Bronchial epithelial cell (primary cell): ENCODE measurements at regions not wholly inside any gene's neighbourhood (a gene's known extent, or its start where the extent isn't known, plus 50 kb on each side); places are given as distances from the start of the nearest gene placed in this dataset.
A peak's percentile ranks its signal among the peaks of the same experiment; 100 is the strongest.

Source experiments
- DNase-seq: peaks from one replicate; pipeline ENCODE4 v3.0.0-alpha.2; 2010; ENCODE audit warnings: low read depth
- FAIRE-seq: peaks from 2 replicates; lab custom pipeline; 2011; peaks lifted over from hg19 to GRCh38; lab: Jason Lieb, UNC
- H3K27me3 ChIP-seq: 2 replicates; pipeline ENCODE4 v1.5.1; 2011; ENCODE audit warnings: low read length; ENCODE audit not compliant: control insufficient read depth, insufficient read depth
- H3K36me3 ChIP-seq: 2 replicates; pipeline ENCODE4 v1.5.1; 2011; ENCODE audit warnings: low read length; ENCODE audit not compliant: control insufficient read depth, insufficient read depth
- H3K4me3 ChIP-seq: 2 replicates; pipeline ENCODE4 v1.5.1; 2011; ENCODE audit warnings: mild to moderate bottlenecking, low read depth, low read length, control low read depth
- TF ChIP-seq, protein P1 (sequence below): IDR thresholded peaks from 2 replicates; pipeline ENCODE4 v1.5.1; 2011; ENCODE audit warnings: mild to moderate bottlenecking, moderate library complexity, low read length, control low read depth, inconsistent platforms; ENCODE audit not compliant: insufficient read depth, severe bottlenecking

DNA sequence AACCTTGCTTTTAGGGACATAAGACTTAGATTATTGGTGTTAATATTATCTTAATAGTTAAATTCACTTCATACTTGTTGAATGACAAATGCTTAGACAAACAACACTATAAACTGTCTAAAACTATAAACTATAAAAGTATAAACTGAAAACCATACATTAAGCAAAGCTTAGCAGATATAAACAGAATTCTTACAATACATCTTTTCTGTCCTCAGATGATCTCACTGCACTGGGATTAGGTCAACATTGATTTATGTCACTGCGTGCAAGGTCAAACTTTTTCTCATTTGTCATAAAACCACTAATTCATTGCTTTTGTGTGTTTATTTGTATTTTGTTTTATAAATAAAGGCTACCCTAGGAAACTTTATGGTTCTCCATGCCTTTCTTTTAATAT lies 1491.8 kb downstream of the NCAM2 start:
- Histone ChIP-seq H3K4me3 (no peak overlapping the region), H3K36me3 (no peaks in the 10 kb centered on the region), H3K27me3 (no peaks in the 10 kb centered on the region)
- DNase-seq (no peak), FAIRE-seq (no peak)
- TF ChIP-seq, protein P1, sequence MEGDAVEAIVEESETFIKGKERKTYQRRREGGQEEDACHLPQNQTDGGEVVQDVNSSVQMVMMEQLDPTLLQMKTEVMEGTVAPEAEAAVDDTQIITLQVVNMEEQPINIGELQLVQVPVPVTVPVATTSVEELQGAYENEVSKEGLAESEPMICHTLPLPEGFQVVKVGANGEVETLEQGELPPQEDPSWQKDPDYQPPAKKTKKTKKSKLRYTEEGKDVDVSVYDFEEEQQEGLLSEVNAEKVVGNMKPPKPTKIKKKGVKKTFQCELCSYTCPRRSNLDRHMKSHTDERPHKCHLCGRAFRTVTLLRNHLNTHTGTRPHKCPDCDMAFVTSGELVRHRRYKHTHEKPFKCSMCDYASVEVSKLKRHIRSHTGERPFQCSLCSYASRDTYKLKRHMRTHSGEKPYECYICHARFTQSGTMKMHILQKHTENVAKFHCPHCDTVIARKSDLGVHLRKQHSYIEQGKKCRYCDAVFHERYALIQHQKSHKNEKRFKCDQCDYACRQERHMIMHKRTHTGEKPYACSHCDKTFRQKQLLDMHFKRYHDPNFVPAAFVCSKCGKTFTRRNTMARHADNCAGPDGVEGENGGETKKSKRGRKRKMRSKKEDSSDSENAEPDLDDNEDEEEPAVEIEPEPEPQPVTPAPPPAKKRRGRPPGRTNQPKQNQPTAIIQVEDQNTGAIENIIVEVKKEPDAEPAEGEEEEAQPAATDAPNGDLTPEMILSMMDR: no peak

DNA sequence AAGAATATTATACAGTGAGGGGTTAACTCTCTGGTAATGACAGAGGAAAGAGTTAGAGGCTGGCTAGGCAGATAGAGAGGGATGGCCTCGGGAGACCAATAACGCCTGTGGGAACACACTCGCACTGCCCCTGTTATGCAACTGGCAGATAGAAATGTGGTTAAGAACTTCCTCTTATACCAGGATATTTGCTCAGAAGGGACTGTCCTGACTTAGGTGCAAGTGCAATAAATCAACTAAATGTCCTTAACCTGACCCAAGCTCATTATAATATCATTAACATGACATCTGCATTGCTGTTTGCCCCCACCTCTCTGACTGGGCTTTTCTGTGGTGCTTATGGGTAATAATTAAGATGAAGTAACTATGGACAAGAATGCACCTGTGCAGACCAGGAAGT lies 1518.0 kb downstream of the NCAM2 start:
- TF ChIP-seq, protein P1: no peak

DNA sequence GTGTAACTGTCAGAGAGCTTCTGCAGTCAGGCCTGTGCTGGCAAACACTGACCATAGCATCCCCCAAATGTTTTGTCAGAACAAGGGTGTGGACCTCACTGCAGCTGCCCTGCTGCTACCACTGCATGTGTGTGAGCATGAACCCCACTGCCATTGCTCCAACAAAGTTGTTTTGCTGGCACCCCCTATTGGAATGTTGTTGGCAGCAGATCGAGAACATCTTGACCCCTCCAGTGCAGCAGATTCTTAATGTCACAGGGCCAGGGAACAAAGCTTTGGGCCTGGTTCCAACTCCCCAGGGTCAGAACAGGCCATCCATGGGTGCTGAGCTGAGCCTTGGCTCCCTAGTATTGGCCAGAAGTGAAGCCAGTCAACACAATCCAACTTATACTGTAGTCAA lies 1537.4 kb downstream of the NCAM2 start:
- Histone ChIP-seq H3K36me3 (no peaks in the 10 kb centered on the region), H3K27me3 (no peaks in the 10 kb centered on the region), H3K4me3 (no peak overlapping the region)
- TF ChIP-seq, protein P1: no peak
- FAIRE-seq: no peak
- no peak for DNase-seq

More for the DNA sequence above, 1518.0 kb downstream of the NCAM2 start:
- no peak for FAIRE-seq
- H3K27me3 ChIP-seq: no peaks in the 10 kb centered on the region
- H3K36me3 ChIP-seq: no peaks in the 10 kb centered on the region
- no peak overlapping the region for H3K4me3 ChIP-seq
- no peak for DNase-seq

DNA sequence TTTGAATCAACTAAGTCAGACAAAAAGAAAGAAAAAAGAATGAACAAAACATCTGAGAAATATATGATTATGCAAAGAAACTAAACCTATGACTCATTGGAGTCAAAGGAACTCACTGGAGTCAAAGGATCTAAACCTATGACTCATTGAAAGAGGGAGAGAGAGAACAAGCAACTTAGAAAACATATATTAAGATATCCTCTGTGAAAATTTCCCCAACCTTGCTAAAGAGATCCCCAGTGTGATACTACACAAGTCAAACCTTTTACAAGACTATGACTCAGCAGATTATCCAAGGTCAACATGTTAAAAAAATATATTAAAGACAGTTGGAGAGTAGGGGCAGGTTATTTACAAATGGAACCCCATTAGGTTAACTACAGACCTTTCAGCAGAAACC lies 1538.3 kb downstream of the NCAM2 start:
- FAIRE-seq (no peak), DNase-seq (peak; percentile 57)
- Histone ChIP-seq H3K27me3 (no peaks in the 10 kb centered on the region), H3K4me3 (no peak overlapping the region), H3K36me3 (no peaks in the 10 kb centered on the region)
- TF ChIP-seq, protein P1: no peak

DNA sequence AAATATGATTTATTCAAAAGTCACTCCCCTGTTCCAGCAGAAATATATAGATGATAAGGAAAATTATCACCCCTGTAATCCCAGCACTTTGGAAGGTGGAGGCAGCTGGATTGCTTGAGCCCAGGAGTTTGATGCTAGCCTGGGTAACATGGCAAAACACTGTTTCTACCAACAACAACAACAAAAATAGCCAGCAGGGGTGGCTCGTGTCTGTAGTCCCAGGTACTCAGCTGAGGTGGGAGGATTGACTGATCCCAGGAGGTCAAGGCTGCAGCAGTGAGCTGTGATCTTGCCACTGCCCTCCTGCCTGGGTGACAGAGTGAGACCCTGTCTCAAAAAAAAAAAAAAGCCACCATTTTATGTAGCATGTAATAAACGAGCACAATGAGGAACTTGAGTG lies 1546.5 kb downstream of the NCAM2 start:
- TF ChIP-seq, protein P1: no peak
- Histone ChIP-seq H3K4me3 (no peak overlapping the region), H3K36me3 (no peaks in the 10 kb centered on the region), H3K27me3 (no peaks in the 10 kb centered on the region)
- FAIRE-seq (no peak), DNase-seq (no peak)

DNA sequence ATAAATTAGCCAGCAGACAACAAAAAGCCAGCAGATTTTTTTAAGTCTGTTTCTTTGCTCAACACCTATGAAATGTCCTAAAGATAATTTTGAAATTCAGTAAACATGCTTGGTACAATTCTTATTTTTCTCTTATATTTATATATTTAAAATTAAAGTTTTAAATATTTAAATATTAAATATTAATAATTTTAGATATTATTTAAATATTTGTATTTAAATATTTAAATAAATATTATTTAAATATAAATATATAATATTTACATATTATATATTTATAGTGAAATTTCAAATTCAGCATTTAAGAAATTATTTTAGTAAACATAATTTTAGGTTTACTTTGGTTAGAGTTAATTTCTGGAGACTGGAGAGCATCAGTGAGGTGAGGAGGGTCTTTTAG lies 1554.2 kb downstream of the NCAM2 start:
- TF ChIP-seq, protein P1: no peak
- Histone ChIP-seq H3K36me3 (no peaks in the 10 kb centered on the region), H3K4me3 (no peak overlapping the region), H3K27me3 (no peaks in the 10 kb centered on the region)
- DNase-seq: no peak
- no peak for FAIRE-seq
